NCI-H748 (cell line): ENCODE measurements at regions not wholly inside any gene's neighbourhood (a gene's known extent, or its start where the extent isn't known, plus 50 kb on each side); places are given as distances from the start of the nearest gene placed in this dataset.

Source experiments
- DNase-seq: peaks from one replicate; lab custom pipeline; 2025; ENCODE audit not compliant: unreplicated experiment; lab: John Stamatoyannopoulos, UW

GRCh38 chr15:66942649-66943390 lies 122.6 kb upstream of the SMAD3 start:
- no peak for DNase-seq

GRCh38 chr15:66943456-66944095 lies 121.8 kb upstream of the SMAD3 start:
- DNase-seq: peak; percentile 7

GRCh38 chr15:66944121-66944520 lies 121.3 kb upstream of the SMAD3 start:
- DNase-seq: no peak

- no peak for DNase-seq
Measured at GRCh38 chr15:66945286-66945685, 120.1 kb upstream of the SMAD3 start.

GRCh38 chr15:66945842-66946241 lies 119.6 kb upstream of the SMAD3 start:
- no peak for DNase-seq

GRCh38 chr15:66946578-66947164 lies 118.7 kb upstream of the SMAD3 start:
- peak; percentile 42 for DNase-seq

GRCh38 chr15:66947471-66947870 lies 117.9 kb upstream of the SMAD3 start:
- DNase-seq: no peak

- DNase-seq: no peak
Measured at GRCh38 chr15:66948294-66948693, 117.1 kb upstream of the SMAD3 start.

- no peak for DNase-seq
Measured at GRCh38 chr15:66950114-66950513, 115.3 kb upstream of the SMAD3 start.

GRCh38 chr15:66951531-66952320 lies 113.7 kb upstream of the SMAD3 start:
- no peak for DNase-seq

- no peak for DNase-seq
Measured at GRCh38 chr15:66952756-66953522, 112.5 kb upstream of the SMAD3 start.

GRCh38 chr15:66953523-66954229 lies 111.7 kb upstream of the SMAD3 start:
- no peak for DNase-seq

GRCh38 chr15:66954601-66955000 lies 110.8 kb upstream of the SMAD3 start:
- no peak for DNase-seq

GRCh38 chr15:66955001-66955516 lies 110.3 kb upstream of the SMAD3 start:
- DNase-seq: no peak

GRCh38 chr15:66955871-66956585 lies 109.4 kb upstream of the SMAD3 start:
- DNase-seq: no peak

- DNase-seq: no peak
Measured at GRCh38 chr15:66956672-66957430, 108.6 kb upstream of the SMAD3 start.

- DNase-seq: no peak
Measured at GRCh38 chr15:66957431-66957720, 108.0 kb upstream of the SMAD3 start.

GRCh38 chr15:66959066-66959465 lies 106.3 kb upstream of the SMAD3 start:
- no peak for DNase-seq

- DNase-seq: no peak
Measured at GRCh38 chr15:66959875-66960274, 105.5 kb upstream of the SMAD3 start.
